GM12878 (cell line): ENCODE measurements at regions not wholly inside any gene's neighbourhood (a gene's known extent, or its start where the extent isn't known, plus 50 kb on each side); places are given as distances from the start of the nearest gene placed in this dataset.

ENCODE experiments used
- ATAC-seq: fragments of 200-7000 bp; cut with Tn5 transposase; 3 replicates; pipeline ENCODE4 v1.9.1; 2020; ENCODE audit warnings: mild to moderate bottlenecking, moderate library complexity
- BruUV-seq: library from RNA; stranded (reverse); fragments of 400-500 nt; replicated peaks from 2 replicates; lab custom pipeline; 2021; lab: Mats Ljungman, UMichigan
- CTCF ChIA-PET: fragments of 300-600 bp; sonication (Branson Sonifier 250); formaldehyde crosslinking; extraction: SDS; loops from one replicate; lab custom pipeline; 2021; ENCODE audit warnings: inconsistent platforms; lab: Yijun Ruan, JAX
- POLR2A ChIA-PET: fragments of 350-600 bp; formaldehyde crosslinking; extraction: SDS; loops from one replicate; lab custom pipeline; 2021; ENCODE audit warnings: inconsistent platforms; lab: Charles Lee
- RAD21 ChIA-PET: fragments of 300-600 bp; sonication (Branson Sonifier 250); formaldehyde crosslinking; loops from one replicate; lab custom pipeline; 2023; ENCODE audit warnings: antibody characterized with exemption; ENCODE audit not compliant: unreplicated experiment; lab: Charles Lee
- SMC1A ChIA-PET: fragments of 300-600 bp; sonication (Branson Sonifier 250); formaldehyde crosslinking; loops from one replicate; lab custom pipeline; 2023; ENCODE audit not compliant: unreplicated experiment, uncharacterized antibody; lab: Charles Lee
- DNase-seq: peaks from one replicate; pipeline ENCODE4 v3.0.0-alpha.2; 2011; ENCODE audit warnings: low read depth, low spot score
- FAIRE-seq: peaks from 3 replicates; lab custom pipeline; 2011; peaks lifted over from hg19 to GRCh38; lab: Jason Lieb, UNC
- H2AFZ ChIP-seq: 2 replicates; pipeline ENCODE4 v1.6.0; 2011; ENCODE audit warnings: low read depth, low read length, control low read depth; ENCODE audit not compliant: control insufficient read depth
- H3K27ac ChIP-seq: 2 replicates; pipeline ENCODE4 v1.5.1; 2011; ENCODE audit warnings: control low read depth; ENCODE audit not compliant: control insufficient read depth, insufficient read depth
- H3K27me3 ChIP-seq, 2 experiments: replicated peaks in 1 of 2; 2 replicates each; pipeline versions ENCODE4 v1.6.0 to v1.6.1; 2011; ENCODE audit warnings: low read length in 1 of 2; ENCODE audit not compliant: control insufficient read depth in 2 of 2, insufficient read depth in 2 of 2
- H3K36me3 ChIP-seq, 2 experiments: 2 replicates each; pipeline ENCODE4 v1.5.1; 2011; ENCODE audit warnings: low read length in 1 of 2; ENCODE audit not compliant: control insufficient read depth in 2 of 2, insufficient read depth in 2 of 2
- H3K4me1 ChIP-seq: 2 replicates; pipeline ENCODE4 v1.6.1; 2011; ENCODE audit warnings: mild to moderate bottlenecking, low read length, moderate library complexity, mixed read lengths; ENCODE audit not compliant: control insufficient read depth, insufficient read depth
- H3K4me2 ChIP-seq: 2 replicates; pipeline ENCODE4 v1.6.0; 2011; ENCODE audit warnings: control low read depth; ENCODE audit not compliant: control insufficient read depth, insufficient read depth
- H3K4me3 ChIP-seq: fragments of 200-600 bp; sonication (generic); 2 replicates; pipeline ENCODE4 v1.5.1; 2016
- H3K79me2 ChIP-seq: 2 replicates; pipeline ENCODE4 v1.6.0; 2011; ENCODE audit warnings: low read length; ENCODE audit not compliant: control insufficient read depth, insufficient read depth
- H3K9ac ChIP-seq: 2 replicates; pipeline ENCODE4 v1.8.0; 2011; ENCODE audit warnings: low read length, control low read depth, mixed read lengths; ENCODE audit not compliant: control insufficient read depth, insufficient read depth
- H3K9me3 ChIP-seq: replicated peaks from 3 replicates; pipeline ENCODE4 v1.5.1; 2011; ENCODE audit warnings: mild to moderate bottlenecking, low read length; ENCODE audit not compliant: control insufficient read depth, insufficient read depth
- H4K20me1 ChIP-seq: 2 replicates; pipeline ENCODE4 v1.6.0; 2011; ENCODE audit not compliant: control insufficient read depth, insufficient read depth
- ASH2L ChIP-seq: fragments of 300-600, 200-600 bp; sonication (generic); IDR thresholded peaks from 2 replicates; pipeline ENCODE4 v1.6.1; 2017; ENCODE audit warnings: low read depth, mild to moderate bottlenecking, borderline replicate concordance
- BCLAF1 ChIP-seq: fragments of 450-650 bp; IDR thresholded peaks from 2 replicates; pipeline ENCODE4 v1.6.1; 2017; ENCODE audit warnings: antibody characterized with exemption, mild to moderate bottlenecking, moderate library complexity
- CHD2 ChIP-seq: IDR thresholded peaks from 2 replicates; pipeline ENCODE4 v1.6.1; 2011; ENCODE audit warnings: low read depth, low read length, improper control_type of control experiment, borderline replicate concordance
- STAT1 ChIP-seq: fragments of 450-650 bp; conservative IDR thresholded peaks from 2 replicates; pipeline ENCODE4 v1.6.1; 2014; ENCODE audit warnings: antibody characterized with exemption, mild to moderate bottlenecking
- SUPT20H ChIP-seq: IDR thresholded peaks from 2 replicates; pipeline ENCODE4 v1.6.1; 2011; ENCODE audit warnings: low read depth, mild to moderate bottlenecking, low read length, moderate library complexity, borderline replicate concordance; ENCODE audit not compliant: control insufficient read depth
- ZNF622 ChIP-seq: fragments of 450-650 bp; IDR thresholded peaks from 2 replicates; pipeline ENCODE4 v1.6.1; 2017; ENCODE audit warnings: mild to moderate bottlenecking, inconsistent platforms
- WGBS: methylation state at CpG from one replicate; pipeline ENCODE4 v1.1.6; 2016; ENCODE audit warnings: low lambda C conversion rate; ENCODE audit not compliant: insufficient replicate concordance, insufficient coverage; ENCODE audit errors: missing lambda C conversion rate; 5-methylcytosine and 5-hydroxymethylcytosine counted together
- in situ Hi-C: fragments of 300-500 bp; cut with MboI; formaldehyde crosslinking; loops from 9 replicates; pipeline ENCODE4 v1.14.3; 2018; ENCODE audit warnings: mixed read lengths
- intact Hi-C: fragments of 100-400 bp; cut with micrococcal nuclease; formaldehyde crosslinking; loops from one replicate; pipeline ENCODE4 v1.14.2; 2022; ENCODE audit not compliant: unreplicated experiment
- TF ChIP-seq, protein P1 (sequence below): IDR thresholded peaks from 2 replicates; pipeline ENCODE4 v1.6.1; 2012; ENCODE audit warnings: low read depth, low read length, improper control_type of control experiment

- intact Hi-C loops (loop anchor here (10.0 kb wide), 1 partner anchor 840 kb away; no protein-coding TSS in a partner anchor), in situ Hi-C loops (loop anchor here (10.0 kb wide), 1 partner anchor 700 kb away; no protein-coding TSS in a partner anchor)
- no peak overlapping the region for H3K4me3 ChIP-seq
- no peak overlapping the region for H3K27ac ChIP-seq
- ATAC-seq (no peak), DNase-seq (no peak), FAIRE-seq (no peak)
- H3K9ac ChIP-seq: no peak overlapping the region
- H3K4me2 ChIP-seq: no peak overlapping the region
- ChIA-PET SMC1A (interaction anchor here (0.7 to 2.1 kb wide), 3 partner anchors 8 to 702 kb away, joined by 3 to 8 read pairs (median 4); no protein-coding TSS in a partner anchor), RAD21 (interaction anchor here (1.5 to 1.7 kb wide), 2 partner anchors 696 to 702 kb away, joined by 5 to 7 read pairs; no protein-coding TSS in a partner anchor), POLR2A (interaction anchor here (0.6 kb wide), 1 partner anchor 689 kb away, joined by 5 read pairs; no protein-coding TSS in a partner anchor), CTCF (interaction anchor here (0.6 to 5.4 kb wide), 5 partner anchors 12 to 702 kb away, joined by 3 to 24 read pairs (median 5); no protein-coding TSS in a partner anchor)
- H3K9me3 ChIP-seq: no peaks in the 10 kb centered on the region
- H3K4me1 ChIP-seq: no peaks in the 10 kb centered on the region
- BruUV-seq: no TSS peak
- H3K27me3 ChIP-seq: no peaks in the 10 kb centered on the region
- TF ChIP-seq BCLAF1 (no peak), SUPT20H (no peak), STAT1 (no peak), ASH2L (no peak), ZNF622 (no peak), CHD2 (no peak)
- TF ChIP-seq, protein P1, sequence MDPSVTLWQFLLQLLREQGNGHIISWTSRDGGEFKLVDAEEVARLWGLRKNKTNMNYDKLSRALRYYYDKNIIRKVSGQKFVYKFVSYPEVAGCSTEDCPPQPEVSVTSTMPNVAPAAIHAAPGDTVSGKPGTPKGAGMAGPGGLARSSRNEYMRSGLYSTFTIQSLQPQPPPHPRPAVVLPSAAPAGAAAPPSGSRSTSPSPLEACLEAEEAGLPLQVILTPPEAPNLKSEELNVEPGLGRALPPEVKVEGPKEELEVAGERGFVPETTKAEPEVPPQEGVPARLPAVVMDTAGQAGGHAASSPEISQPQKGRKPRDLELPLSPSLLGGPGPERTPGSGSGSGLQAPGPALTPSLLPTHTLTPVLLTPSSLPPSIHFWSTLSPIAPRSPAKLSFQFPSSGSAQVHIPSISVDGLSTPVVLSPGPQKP: no peak
- H2AFZ ChIP-seq: no peak overlapping the region
- no peaks in the 10 kb centered on the region for H3K36me3 ChIP-seq
- WGBS: 31% methylated on average over 1 of the region's 1 CpG
- no peaks in the 10 kb centered on the region for H4K20me1 ChIP-seq
- H3K79me2 ChIP-seq: no peaks in the 10 kb centered on the region
Observed at GRCh38 chr6:85124472-85125354, 325.2 kb upstream of the NT5E start.
